Common myeloid progenitor, CD34-positive (primary cell): ENCODE measurements at regions not wholly inside any gene's neighbourhood (a gene's known extent, or its start where the extent isn't known, plus 50 kb on each side); places are given as distances from the start of the nearest gene placed in this dataset.

Experiments used
- CTCF ChIA-PET: fragments of 350-600 bp; sonication (Branson Sonifier 250); formaldehyde crosslinking; loops from one replicate; lab custom pipeline; 2021; ENCODE audit warnings: antibody characterized with exemption; lab: Charles Lee
- POLR2A ChIA-PET: fragments of 350-600 bp; sonication (Branson Sonifier 250); formaldehyde crosslinking; loops from one replicate; lab custom pipeline; 2021; ENCODE audit warnings: antibody characterized with exemption; lab: Charles Lee
- DNase-seq, 3 donors: peaks; one replicate each; pipeline versions ENCODE4 v3.0.0 to v3.0.0-alpha.2; 2013
- H3K27ac ChIP-seq, 2 experiments: 1 replicate in 1 of 2; 2 replicates in 1 of 2; pipeline ENCODE4 v1.7.0; 2013; ENCODE audit warnings: inconsistent platforms in 2 of 2, low read length in 2 of 2, mild to moderate bottlenecking in 2 of 2, low read depth in 1 of 2, moderate library complexity in 1 of 2; ENCODE audit not compliant: severe bottlenecking in 2 of 2, insufficient read depth in 1 of 2, poor library complexity in 1 of 2
- H3K27me3 ChIP-seq, 5 experiments: replicated peaks in 2 of 5; 1 replicate in 3 of 5; 2 replicates in 2 of 5; pipeline versions ENCODE4 v1.6.1 to v1.7.0; 2013; ENCODE audit warnings: low read length in 4 of 5, mild to moderate bottlenecking in 2 of 5, moderate library complexity in 2 of 5, inconsistent platforms in 1 of 5; ENCODE audit not compliant: insufficient read depth in 5 of 5, control insufficient read depth in 4 of 5
- H3K36me3 ChIP-seq, 4 experiments: 1 replicate in 2 of 4; 2 replicates in 2 of 4; pipeline versions ENCODE4 v1.6.1 to v1.7.0; 2013; ENCODE audit warnings: low read length in 3 of 4, control low read depth in 1 of 4, mild to moderate bottlenecking in 1 of 4; ENCODE audit not compliant: control insufficient read depth in 4 of 4, insufficient read depth in 4 of 4
- H3K4me1 ChIP-seq, 4 experiments: 1 replicate in 3 of 4; 2 replicates in 1 of 4; pipeline versions ENCODE4 v1.6.1 to v1.7.1; 2013; ENCODE audit warnings: low read length in 3 of 4, mild to moderate bottlenecking in 3 of 4, control low read depth in 1 of 4, inconsistent platforms in 1 of 4, moderate library complexity in 1 of 4; ENCODE audit not compliant: control insufficient read depth in 4 of 4, insufficient read depth in 4 of 4; ENCODE audit errors: control extremely low read depth in 1 of 4
- H3K4me3 ChIP-seq, 7 experiments: 1 replicate in 4 of 7; 2 replicates in 3 of 7; pipeline versions ENCODE4 v1.5.1 to v1.7.0; 2013; ENCODE audit warnings: mild to moderate bottlenecking in 7 of 7, low read length in 6 of 7, moderate library complexity in 6 of 7, inconsistent platforms in 2 of 7, low read depth in 2 of 7, control low read depth in 1 of 7; ENCODE audit not compliant: insufficient read depth in 4 of 7, control insufficient read depth in 1 of 7; ENCODE audit errors: extremely low read depth in 1 of 7
- H3K9me3 ChIP-seq, 5 experiments: 1 replicate in 4 of 5; 2 replicates in 1 of 5; pipeline versions ENCODE4 v1.6.1 to v1.7.1; 2013; ENCODE audit warnings: low read length in 4 of 5, mild to moderate bottlenecking in 2 of 5, inconsistent platforms in 1 of 5, low read depth in 1 of 5, moderate library complexity in 1 of 5; ENCODE audit not compliant: control insufficient read depth in 4 of 5, insufficient read depth in 2 of 5; ENCODE audit errors: control extremely low read depth in 1 of 5
- WGBS: methylation state at CpG from one replicate; pipeline ENCODE4 v1.1.5; 2013; ENCODE audit not compliant: insufficient coverage; 5-methylcytosine and 5-hydroxymethylcytosine counted together

GRCh38 chr5:125756456-125756855, 666.8 kb upstream of the GRAMD2B start:
- WGBS = 100% methylated on average over 2 of the region's 2 CpGs
- no peak for DNase-seq
- no peaks in the 10 kb centered on the region for H3K36me3 ChIP-seq
- no peak overlapping the region for H3K27ac ChIP-seq
- H3K4me3 ChIP-seq = no peak overlapping the region
- H3K27me3 ChIP-seq = no peaks in the 10 kb centered on the region
- no peaks in the 10 kb centered on the region for H3K4me1 ChIP-seq
- CTCF ChIA-PET = no interaction called here
- H3K9me3 ChIP-seq = no peaks in the 10 kb centered on the region
- POLR2A ChIA-PET = no interaction called here

DNA sequence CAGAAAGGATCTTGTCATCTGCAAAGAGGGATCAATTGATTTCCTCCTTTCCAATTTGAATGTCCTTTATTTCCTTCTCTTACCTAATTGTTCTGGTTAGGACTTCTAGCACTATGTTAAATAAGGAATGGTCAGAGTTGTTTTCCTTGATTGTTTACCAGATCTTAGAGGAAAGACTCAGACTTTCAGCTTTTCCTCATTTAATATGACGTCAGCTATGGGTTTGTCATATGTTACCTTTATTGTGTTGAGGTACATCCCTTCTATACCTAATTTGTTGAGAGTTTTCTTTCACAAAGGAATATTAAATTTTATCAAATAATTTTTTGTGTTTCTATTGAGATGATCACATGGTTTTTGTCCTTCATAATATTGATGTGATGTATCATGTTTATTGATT, 656.5 kb upstream of the GRAMD2B start:
- no peak for DNase-seq
- Histone ChIP-seq H3K9me3 (peaks cover 0 to 2% (median 0%) of the 10 kb centered on the region in 5 experiments), H3K27ac (no peak overlapping the region), H3K4me1 (no peaks in the 10 kb centered on the region), H3K27me3 (no peaks in the 10 kb centered on the region), H3K4me3 (no peak overlapping the region), H3K36me3 (no peaks in the 10 kb centered on the region)
- CTCF ChIA-PET = no interaction called here
- POLR2A ChIA-PET = no interaction called here
- no CpG with 5 or more reads among the region's 1 CpG for WGBS

DNA sequence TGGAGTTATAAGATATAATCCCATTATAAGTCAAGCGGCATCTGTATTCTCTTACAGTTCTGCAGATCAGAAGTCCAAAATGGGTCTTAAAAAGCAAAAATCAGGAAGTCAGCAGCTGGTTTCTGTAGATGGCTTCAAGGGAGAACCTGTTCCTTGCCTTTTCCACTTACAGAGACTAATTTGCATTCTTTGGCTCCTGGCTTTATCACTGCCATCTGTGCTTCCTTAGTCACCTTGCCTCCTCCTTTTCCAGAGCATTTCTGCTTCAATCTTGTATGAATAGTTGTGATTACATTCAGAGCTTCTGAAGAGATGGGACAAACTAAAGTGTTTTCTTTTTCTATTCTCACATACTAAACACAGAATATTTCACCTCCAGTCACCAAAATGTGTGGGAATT, 647.3 kb upstream of the GRAMD2B start:
- H3K27me3 ChIP-seq = no peaks in the 10 kb centered on the region

DNA sequence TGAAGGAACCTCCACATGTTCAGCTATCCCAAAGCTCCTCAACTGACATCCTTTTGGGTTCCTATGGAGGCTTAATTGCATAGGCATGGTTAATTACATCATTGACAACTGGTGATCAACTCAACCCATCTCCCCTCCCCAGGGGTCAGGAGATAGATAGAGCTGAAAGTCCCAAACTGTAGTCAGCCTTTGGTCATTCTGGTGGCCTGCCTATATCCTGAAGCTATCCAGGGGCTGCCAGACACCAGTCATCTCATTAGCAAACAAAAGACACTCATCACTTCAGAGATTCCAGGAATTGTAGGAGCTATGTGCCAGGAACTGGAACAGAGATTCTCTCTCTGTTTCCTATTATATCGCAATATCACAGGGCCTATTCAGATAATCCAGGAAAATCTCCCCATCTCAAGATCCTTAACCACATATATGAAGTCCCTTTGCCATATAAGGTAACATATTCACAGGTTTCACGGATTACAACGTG, 646.5 kb upstream of the GRAMD2B start:
- POLR2A ChIA-PET = interaction anchor here (1.2 kb wide), 1 partner anchor 20 kb away, joined by 3 read pairs; no protein-coding TSS in a partner anchor

More for the DNA sequence above, 647.3 kb upstream of the GRAMD2B start:
- Histone ChIP-seq H3K36me3 (no peaks in the 10 kb centered on the region), H3K4me1 (no peaks in the 10 kb centered on the region), H3K27ac (no peak overlapping the region), H3K4me3 (no peak overlapping the region), H3K9me3 (peaks cover 0 to 2% (median 0%) of the 10 kb centered on the region in 5 experiments)
- DNase-seq = no peak
- ChIA-PET CTCF (no interaction called here), POLR2A (no interaction called here)
- WGBS = 100% methylated on average over 1 of the region's 1 CpG

DNA sequence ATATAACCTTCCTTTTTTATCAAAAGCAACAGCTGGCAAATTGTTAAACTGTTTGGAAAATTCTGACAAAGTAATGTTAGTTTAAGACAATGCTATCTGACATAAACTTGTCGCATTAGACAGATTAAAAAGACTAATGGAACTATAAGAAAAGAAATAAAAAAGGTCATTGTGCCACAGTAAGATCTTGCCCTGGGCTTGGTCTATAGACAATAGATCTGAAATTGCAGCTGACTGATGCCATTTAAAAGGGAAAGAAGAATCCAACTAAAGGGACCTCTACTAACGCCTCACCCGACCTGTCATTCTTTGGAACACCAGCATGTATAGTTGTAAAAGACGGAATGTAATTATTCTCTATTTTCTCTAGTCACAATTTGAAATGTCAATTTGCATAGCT, 644.4 kb upstream of the GRAMD2B start:
- DNase-seq = no peak
- H3K4me1 ChIP-seq = no peaks in the 10 kb centered on the region
- CTCF ChIA-PET = no interaction called here
- POLR2A ChIA-PET = no interaction called here
- H3K9me3 ChIP-seq = peaks cover 0 to 2% (median 0%) of the 10 kb centered on the region in 5 experiments
- no peak overlapping the region for H3K4me3 ChIP-seq
- no peaks in the 10 kb centered on the region for H3K27me3 ChIP-seq
- no peaks in the 10 kb centered on the region for H3K36me3 ChIP-seq
- 100% methylated on average over 1 of the region's 4 CpGs for WGBS
- no peak overlapping the region for H3K27ac ChIP-seq

More for the DNA sequence above, 646.5 kb upstream of the GRAMD2B start:
- WGBS = no CpG with 5 or more reads among the region's 3 CpGs
- Histone ChIP-seq H3K36me3 (no peaks in the 10 kb centered on the region), H3K27me3 (no peaks in the 10 kb centered on the region), H3K9me3 (peaks cover 0 to 2% (median 0%) of the 10 kb centered on the region in 5 experiments), H3K4me1 (no peaks in the 10 kb centered on the region), H3K27ac (no peak overlapping the region), H3K4me3 (no peak overlapping the region)
- CTCF ChIA-PET = no interaction called here
- DNase-seq = no peak

- no peaks in the 10 kb centered on the region for H3K4me1 ChIP-seq
- POLR2A ChIA-PET = no interaction called here
- DNase-seq = no peak
- no peak overlapping the region for H3K27ac ChIP-seq
- CTCF ChIA-PET = no interaction called here
- no peaks in the 10 kb centered on the region for H3K36me3 ChIP-seq
- no peaks in the 10 kb centered on the region for H3K27me3 ChIP-seq
- peaks cover 0 to 2% (median 0%) of the 10 kb centered on the region in 5 experiments for H3K9me3 ChIP-seq
- no peak overlapping the region for H3K4me3 ChIP-seq
- WGBS = 95% methylated on average over 2 of the region's 2 CpGs
Observed at GRCh38 chr5:125785407-125785806, 637.8 kb upstream of the GRAMD2B start.

DNA sequence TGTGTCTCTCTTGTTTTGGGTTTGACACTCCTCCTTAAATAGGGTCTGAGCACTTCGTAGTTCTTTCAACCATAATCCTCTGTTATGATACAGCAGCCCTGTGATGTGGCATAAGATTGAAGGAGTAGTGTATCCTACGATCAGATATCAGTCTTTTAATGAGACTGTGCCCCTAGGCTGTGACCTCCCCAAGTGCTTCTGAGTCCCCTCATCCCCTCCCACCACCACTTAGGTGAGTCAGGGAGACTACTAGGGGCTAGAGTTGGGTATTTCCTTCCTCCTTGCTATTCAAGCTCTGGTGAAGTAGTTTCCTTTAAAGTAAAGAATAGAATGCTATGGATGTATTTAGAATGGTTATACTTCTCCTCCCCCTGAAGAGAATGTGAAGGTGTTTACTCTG, 637.2 kb upstream of the GRAMD2B start:
- ChIA-PET POLR2A (no interaction called here), CTCF (no interaction called here)

More for the DNA sequence above, 637.2 kb upstream of the GRAMD2B start:
- H3K36me3 ChIP-seq = no peaks in the 10 kb centered on the region
- no peaks in the 10 kb centered on the region for H3K27me3 ChIP-seq
- peaks cover 0 to 2% (median 0%) of the 10 kb centered on the region in 5 experiments for H3K9me3 ChIP-seq
- H3K27ac ChIP-seq = no peak overlapping the region
- H3K4me1 ChIP-seq = no peaks in the 10 kb centered on the region
- WGBS = no CpG with 5 or more reads among the region's 2 CpGs
- DNase-seq = no peak
- H3K4me3 ChIP-seq = no peak overlapping the region
